GM18909 (cell line): ENCODE measurements at regions not wholly inside any gene's neighbourhood (a gene's known extent, or its start where the extent isn't known, plus 50 kb on each side); places are given as distances from the start of the nearest gene placed in this dataset.
"Not testable (repeated sequence)": the region's sequence is repeated elsewhere in the genome, so short reads cannot be mapped to it uniquely, and the experiment has no call there.

Experiments
- ATAC-seq: cut with Tn5 transposase; IDR thresholded peaks from one replicate; pipeline ENCODE4 v1.9.1; 2021; ENCODE audit warnings: mild to moderate bottlenecking; ENCODE audit not compliant: unreplicated experiment, poor library complexity

- ATAC-seq = no peak
Observed at GRCh38 chr5:20949636-20950035, 961.6 kb upstream of the CDH18 start.

GRCh38 chr5:20943183-20943971 lies 955.4 kb upstream of the CDH18 start:
- not testable (repeated sequence) for ATAC-seq

DNA sequence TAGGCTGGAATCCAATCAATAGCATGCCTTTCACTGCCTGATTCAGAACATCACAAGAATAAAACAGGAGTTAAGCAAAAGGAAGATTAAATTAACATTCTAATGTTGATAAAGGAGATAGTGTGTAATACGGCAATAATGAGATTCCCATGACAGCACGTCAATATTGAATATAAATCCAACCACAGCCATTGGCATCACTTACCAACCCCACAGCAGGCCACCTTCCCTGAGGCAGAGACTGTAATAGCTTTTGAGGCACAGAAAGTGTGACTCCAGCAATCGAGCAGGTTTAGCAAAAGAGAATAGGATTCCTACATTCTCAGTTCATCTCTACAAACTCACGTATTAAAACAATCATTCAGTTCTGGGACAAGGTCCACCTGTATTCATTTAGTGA lies 954.6 kb upstream of the CDH18 start:
- not testable (repeated sequence) for ATAC-seq

GRCh38 chr5:20940786-20941185 lies 952.8 kb upstream of the CDH18 start:
- ATAC-seq = not testable (repeated sequence)

- ATAC-seq = not testable (repeated sequence)
Observed at GRCh38 chr5:20890936-20891335, 902.9 kb upstream of the CDH18 start.

DNA sequence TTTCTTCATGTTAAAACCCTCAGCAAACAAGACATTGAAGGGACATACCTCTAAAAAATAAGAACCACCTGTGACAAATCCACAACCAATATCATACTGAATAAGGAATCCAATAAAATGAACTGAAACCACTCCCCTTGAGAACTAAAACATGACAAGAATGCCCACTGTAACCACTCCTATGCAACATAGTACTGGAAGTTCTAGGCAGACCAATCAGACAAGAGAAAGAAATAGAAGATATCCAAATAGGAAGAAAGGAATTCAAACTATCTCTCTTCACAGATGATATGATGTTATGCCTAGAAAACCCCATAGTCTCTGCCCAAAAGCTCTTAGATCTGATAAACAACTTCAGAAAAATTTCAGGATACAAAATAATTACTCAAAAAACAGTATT lies 887.7 kb upstream of the CDH18 start:
- not testable (repeated sequence) for ATAC-seq

DNA sequence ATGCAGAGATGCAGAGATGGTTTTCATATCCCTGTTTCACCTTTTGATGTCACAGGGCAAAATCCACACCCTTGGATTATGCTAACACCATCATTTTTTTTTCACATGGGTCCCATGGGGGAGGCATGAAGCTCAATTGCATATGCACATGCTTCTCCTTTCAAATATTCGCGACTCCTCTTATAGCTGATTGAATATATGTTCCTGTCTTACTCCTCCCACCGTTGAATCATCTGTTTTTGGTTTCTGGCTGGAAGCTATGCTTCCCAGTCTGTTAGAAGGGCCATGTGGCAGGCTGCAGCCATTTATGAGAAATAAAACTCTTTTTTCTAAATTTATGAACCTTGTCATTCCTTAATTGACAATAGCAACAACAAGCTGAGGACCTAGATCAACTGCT lies 877.9 kb upstream of the CDH18 start:
- not testable (repeated sequence) for ATAC-seq

- ATAC-seq = no peak
Observed at GRCh38 chr5:20833081-20833627, 845.2 kb upstream of the CDH18 start.

- ATAC-seq = no peak
Observed at GRCh38 chr5:20832204-20833080, 844.4 kb upstream of the CDH18 start.

DNA sequence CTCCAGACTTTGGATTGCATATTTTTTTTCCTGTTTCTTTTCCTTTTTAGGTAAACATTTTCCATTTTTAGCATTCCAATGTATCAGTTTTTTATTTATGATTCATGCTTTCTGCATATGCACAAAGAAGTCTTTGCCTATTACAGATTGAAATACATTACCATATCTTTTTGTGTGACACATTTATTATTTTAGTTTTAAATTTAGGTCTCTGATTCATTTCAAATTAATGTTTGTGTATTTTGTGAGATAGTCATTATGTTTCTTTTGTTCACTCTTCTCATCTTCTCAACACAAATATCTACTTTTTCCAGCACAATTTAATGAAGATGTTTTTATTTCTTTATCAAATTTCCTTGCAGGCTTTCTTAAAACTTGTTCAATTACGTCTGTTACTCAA lies 838.0 kb upstream of the CDH18 start:
- not testable (repeated sequence) for ATAC-seq

GRCh38 chr5:20797216-20797615 lies 809.2 kb upstream of the CDH18 start:
- not testable (repeated sequence) for ATAC-seq

DNA sequence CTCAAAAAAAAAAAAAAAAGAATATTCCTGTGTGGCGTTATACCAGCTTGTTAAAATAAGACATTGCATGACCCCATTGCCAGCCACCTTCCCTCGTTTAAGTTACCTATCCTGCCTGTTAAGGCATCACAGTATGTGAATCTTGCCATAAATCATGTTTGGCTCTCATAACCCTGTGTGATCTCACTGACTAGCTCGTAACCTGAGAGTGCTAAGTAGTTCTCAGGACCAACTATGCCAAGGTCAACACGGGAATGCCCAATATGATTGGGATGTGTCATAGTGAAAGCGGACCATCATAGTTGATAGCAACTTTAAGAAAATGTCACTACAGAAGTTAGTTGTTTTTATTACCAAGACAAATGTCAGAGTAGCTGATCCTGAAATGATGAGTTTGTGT lies 796.8 kb upstream of the CDH18 start:
- not testable (repeated sequence) for ATAC-seq

DNA sequence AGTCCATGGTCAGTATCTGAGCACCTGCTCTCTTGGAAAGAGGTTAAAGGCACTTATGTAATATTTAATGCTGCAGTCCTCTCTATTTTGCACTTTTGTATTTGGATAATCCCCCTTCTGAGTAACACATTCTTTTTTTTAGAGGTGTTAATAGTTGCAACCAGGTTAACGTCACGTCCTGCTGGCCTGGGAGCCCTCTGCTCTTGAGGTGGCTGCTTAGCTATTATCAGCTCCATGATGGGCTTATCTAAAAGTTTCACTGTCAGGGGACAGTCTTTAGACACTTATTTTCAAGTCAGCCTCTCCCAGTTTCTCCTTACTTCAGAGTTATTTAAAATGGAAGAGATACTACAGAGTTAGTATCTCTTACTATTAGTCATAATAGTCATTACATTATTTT lies 795.5 kb upstream of the CDH18 start:
- ATAC-seq = not testable (repeated sequence)

DNA sequence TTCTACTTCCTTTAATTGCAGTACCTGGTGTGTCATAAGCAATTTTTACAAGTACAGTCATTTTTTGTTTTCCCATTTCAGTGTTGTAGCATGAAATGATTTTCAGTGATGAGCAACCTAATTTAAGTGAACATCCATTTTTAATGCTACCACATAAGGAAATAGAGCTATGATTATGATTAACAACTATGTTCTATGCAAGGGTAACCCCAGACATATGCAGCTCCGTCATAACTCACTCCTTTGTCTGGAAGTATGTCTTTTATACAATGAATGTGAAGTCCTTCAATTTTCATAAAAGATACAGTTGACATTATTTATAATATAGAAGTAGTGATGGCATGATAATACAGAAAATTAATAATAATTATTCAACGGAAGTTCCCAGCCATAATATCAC lies 783.3 kb upstream of the CDH18 start:
- ATAC-seq = not testable (repeated sequence)

- not testable (repeated sequence) for ATAC-seq
Observed at GRCh38 chr5:20765074-20765473, 777.1 kb upstream of the CDH18 start.

GRCh38 chr5:20759459-20759858 lies 771.5 kb upstream of the CDH18 start:
- ATAC-seq = not testable (repeated sequence)

DNA sequence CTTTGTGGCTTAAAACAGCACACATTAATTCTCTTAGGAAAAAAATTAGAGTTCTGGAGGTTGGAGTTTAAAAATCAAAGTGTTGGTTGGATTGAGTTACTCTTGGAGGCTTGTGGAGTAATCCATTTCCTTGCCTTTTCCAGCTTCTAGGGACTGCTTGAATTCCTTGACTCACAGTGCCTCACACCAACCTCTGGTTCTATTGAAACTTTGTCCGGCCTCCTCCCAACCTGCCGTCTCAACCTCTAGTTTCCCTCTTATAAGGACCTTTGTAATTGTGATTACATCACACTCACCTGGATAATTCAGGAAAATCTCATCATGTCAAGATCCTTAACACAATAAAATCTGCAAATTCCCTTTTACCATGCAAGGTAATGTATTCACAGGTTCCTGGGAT lies 764.2 kb upstream of the CDH18 start:
- ATAC-seq = not testable (repeated sequence)

DNA sequence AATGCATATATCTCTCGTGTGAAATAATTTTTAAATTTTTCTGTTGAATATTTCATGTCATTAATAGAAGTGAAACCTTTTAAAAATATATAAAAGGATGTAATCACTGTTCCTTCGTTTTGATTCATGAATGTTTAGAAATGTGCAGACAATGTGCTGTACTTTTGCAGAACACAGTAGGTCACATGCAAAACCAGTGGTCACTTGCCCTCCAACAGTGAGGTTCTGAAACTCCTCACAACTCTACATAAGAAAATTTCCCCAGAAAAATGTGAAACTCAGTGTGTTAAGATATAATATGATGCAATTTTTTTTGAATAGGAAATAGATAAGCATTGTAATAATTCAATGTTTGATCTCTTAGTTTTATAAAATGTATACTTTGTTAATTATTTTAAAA lies 747.7 kb upstream of the CDH18 start:
- peak; percentile 76 for ATAC-seq

DNA sequence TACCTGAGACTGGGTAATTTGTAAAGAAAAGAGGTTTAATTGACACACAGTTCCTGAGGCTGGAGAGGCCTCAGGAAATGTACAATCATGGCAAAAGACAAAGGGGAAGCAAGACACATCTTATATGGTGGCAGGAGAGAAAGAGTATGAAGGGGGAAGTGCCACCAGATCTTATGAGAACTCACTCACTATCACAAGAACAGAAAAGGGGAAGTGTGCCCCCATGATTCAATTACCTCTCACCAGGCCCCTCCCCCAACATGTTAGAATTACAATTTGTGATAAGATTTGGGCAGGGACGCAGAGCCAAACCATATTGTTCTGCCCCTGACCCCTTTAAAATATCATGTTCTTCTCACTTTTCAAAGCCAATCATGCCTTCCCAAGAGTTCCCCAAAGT lies 744.2 kb upstream of the CDH18 start:
- not testable (repeated sequence) for ATAC-seq

GRCh38 chr5:20721286-20721685 lies 733.3 kb upstream of the CDH18 start:
- ATAC-seq = not testable (repeated sequence)
